NCI-H1092 (cell line): ENCODE measurements at regions not wholly inside any gene's neighbourhood (a gene's known extent, or its start where the extent isn't known, plus 50 kb on each side); places are given as distances from the start of the nearest gene placed in this dataset.

ENCODE experiments used
- DNase-seq: peaks from one replicate; lab custom pipeline; 2025; lab: John Stamatoyannopoulos, UW

DNA sequence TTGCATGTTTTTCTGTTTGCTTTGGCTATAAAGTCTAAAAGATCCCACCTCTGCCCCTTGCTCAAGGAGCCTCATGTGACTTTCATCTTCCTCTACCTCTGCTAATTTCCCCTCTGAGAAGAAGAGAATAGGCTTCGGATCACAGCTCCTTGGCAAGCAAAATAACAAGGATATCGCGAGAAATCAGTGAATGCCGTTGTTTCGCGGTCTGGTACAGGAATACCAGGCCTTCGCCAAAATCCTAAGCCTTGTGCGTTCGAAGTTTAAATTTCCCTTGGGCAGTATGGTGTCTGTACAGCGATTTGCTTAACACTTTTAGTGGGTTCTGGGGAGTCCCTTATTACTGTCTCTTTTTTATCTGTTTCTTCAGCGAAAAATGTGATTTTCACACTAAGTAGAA, 142.3 kb downstream of the IRF8 start:
- DNase-seq = no peak

DNA sequence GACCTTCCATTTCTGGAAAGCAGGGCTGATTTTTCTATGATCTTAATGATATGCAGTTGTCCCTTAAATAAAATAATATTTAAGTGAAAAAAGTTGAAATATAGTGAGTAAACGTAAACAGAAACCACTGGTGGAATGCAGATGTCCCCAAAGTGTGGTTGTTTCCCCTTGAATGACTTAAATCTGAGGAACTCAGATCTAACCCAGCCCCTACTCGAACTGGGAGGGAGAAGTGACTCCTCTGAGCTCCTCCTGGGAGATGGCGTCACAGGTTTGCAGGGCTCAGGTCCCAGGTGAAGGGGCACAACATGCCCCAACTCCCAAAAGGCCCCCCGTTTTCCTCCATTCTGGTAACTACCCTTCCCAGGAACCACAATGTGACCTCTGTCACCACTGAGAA, 142.8 kb downstream of the IRF8 start:
- DNase-seq = no peak

DNA sequence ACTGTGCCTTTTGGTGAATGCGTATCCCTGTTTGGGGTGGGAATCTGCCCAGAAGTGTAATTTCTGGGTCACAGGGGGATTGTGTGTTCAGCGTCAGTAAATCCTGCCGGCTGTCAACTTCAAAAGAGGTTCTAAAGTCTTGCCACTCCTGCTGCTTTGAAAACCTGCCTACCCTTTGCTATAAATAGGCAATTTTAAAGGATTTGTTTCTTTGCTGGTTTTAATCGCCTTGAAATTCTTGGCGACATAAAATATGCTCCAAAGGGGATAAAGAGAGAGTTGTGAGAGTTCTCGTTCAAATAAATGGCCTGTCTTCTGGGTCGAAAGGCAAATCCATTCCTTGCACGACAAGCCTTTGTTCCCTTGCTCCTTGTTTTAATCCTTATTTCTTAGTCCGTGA, 143.4 kb downstream of the IRF8 start:
- DNase-seq = no peak

DNA sequence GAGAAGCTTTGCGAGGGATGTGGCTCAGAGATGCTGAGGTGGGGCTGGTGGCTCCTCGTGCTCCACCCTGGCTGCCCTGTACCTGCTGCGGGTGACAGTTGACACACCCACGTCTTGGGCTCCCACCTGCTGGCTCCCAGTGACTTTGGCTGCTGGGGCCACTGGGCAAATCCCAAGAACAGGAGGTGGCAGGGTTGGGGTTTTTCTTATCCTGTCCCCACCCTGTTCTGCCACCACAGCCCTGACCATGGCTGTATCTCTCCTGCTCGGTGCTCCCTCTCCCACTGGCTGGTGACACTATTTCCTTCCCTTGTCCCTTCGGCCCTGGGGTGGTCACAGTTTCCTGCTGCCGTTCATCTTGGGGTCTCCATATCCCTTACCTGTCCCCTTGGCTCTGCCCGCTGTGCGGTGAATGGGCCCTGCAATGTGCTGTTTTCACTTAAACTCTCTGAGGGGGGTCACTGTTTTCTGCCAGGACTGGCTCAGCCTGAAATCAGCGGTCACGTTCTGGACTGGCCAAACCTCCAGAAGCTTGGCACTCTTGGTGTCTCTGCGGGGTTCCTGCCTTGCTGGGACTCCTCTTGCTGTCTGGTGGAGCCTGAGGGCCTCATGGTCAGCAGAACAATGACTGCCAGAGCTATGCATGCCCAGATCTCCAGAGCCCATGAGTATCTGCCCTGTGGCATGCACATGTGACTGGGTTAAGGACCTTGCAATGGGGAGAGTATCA, 144.2 kb downstream of the IRF8 start:
- no peak for DNase-seq

DNA sequence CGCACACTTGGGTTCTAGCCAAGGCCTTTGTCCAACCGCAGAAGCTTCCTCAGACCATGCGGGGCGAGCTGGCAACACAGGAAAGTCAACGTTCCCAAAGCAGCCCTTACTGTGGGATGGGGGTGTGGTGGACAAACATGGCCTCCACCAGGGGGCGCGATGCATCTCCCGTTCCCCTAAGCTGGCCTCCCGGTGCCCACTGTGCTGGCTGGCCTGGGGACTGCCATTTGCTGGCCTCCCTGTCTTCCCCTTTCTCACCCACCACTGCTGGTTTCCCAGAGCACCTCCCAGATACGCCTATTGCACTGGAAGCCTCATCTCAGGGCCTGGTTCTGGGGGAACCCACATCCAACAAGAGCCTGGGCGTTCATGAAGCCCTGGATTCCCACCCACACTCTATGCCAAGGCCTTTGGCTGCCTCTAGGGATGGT, 145.3 kb downstream of the IRF8 start:
- no peak for DNase-seq

DNA sequence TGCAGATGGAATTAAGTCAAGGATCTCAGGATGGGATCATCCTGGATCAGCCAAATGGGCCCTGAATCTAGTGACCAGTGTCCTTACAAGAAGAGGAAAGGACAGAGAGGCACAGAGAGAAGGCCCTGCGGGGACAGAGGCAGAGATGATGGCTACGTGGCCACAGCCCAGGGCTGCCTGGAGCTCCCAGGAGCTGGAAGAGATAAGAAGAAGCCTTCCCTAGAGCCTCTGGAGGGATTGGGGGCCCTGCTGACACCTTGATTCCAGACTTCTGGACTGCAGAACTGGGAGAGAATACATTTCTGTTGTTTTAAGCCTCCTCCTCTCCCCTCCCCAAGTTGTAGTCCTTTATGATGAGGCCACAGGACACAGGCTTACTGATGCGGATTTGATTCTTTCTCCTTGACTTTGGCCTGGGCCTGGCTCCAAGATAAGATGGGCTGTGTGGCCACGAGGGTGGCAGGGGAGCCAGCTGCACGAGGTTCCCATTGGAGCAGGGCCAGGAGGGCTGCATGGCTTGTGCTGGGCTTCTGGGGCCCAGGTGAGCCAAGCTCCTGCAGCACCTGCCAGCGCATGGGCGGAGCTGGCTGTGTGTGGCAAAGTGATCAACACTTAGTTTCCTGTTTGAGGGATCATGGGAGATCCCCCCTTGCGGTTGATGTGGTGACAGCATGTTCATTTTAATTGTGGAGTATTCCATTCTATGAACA, 146.1 kb downstream of the IRF8 start:
- DNase-seq = no peak

DNA sequence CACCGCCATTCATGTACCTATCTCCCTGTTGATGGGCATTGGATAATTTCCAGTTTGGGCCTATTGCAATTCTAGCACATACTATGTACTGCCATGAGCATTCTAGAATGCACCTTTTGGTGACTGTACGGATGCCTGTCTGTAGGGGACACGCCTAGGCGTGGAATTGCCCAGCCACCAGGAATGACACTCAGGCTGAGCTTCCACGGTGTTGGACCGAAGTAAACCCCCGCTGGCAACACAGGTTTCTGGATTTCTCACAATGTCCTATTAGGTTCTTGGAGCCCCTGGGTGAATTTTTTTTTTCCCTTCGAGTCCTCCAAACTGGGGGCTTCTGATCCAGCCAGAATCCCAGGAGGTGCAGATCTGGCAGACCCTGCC, 146.6 kb downstream of the IRF8 start:
- DNase-seq = no peak

DNA sequence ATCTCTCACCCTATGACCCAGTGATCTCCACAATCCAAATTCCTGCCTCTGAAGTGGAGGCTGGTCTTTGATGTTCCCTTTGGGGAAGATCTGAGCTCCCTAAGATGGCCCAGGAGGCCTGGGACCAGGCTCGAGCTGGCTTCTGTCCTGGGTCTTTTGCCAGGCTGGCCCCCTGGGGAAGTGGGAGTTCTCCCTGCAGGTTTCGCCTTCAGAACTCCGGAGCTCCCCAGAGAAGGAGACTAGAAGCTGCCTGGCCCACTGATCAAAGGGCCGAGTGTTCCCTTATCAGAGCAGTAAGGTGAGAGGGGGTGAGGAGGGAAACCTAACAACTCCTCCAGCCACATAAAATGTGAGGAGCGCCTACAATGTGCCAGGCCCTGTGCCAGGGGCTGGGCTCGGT, 147.1 kb downstream of the IRF8 start:
- DNase-seq = no peak

DNA sequence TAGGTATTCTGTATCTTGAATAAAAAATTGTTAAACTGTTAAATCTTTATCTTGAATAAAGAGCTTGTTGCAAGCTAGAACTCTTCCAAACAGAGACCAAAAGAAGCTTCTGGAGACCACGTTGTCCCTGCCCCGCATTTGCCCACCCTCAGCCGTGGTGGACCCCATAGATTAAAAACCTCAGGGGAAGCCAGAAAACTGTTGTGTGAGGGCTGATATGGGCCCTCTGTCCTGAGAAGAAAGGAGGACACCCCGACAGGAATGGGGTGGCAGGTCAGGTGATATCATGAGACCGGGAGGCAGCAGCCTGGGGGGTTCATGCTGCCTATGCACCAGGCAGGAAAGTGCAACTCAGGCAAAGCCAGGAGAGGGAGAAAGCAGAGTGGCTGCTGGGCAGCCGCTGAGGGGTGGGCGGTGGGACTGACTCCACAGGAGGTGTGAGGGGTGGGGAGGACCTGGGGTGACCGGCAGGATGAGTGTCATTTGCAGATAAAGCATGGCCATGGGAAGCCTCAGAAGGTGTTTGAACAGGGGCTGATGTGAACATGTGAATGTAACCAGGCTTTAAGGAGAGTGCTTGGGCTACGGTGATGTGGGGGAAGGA, 147.8 kb downstream of the IRF8 start:
- no peak for DNase-seq

DNA sequence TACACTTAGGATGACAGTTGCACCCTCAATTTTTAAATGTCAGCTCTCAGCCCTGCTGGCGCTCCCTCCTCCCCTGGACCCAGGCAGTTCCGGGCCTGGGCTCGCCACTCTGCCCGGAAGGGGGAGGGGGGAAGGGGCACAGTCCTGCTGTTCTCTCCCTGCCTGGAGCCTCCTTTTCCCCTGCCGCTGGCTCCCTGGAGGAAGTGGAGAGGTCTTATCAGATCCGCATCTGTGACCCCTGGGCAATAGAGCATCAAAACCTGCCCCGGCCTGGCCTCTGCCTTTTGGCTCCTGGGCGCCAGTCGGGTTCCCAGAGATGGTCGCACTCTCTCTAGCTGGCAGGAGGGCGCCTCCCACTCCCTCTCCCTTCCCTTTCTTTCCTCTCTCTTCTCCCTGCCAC, 149.3 kb downstream of the IRF8 start:
- DNase-seq = no peak

DNA sequence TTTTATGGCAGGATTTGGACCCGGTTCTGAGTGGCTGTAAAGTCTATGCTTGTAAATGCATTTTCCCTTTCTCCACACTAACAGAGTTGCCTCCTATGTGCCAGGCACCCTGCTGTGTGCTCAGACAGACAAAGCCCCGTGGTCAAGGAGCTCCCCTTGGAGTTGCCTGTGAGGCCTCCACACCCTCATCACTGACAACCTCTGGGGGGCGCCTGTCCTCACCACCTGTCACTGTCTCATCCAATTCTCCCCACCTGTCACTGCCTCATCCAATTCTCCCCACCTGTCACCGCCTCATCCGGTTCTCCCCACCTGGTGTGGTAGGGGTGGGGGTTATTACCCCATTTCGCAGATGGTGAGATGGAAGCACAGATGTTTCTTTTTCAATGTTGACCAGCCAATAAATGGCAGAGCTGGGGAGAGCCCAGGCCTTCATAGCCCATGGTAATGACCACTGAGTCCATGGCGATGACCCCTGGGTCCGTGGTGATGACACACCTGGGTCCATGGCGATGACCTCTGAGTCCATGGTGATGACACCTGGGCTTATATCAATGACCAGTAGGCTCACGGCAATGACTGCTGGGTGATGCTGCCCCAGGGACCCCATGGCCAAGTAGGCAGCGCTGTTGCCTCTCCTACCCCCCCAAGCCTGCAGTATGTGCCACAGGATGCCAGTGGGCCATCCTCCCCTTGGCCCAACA, 150.1 kb downstream of the IRF8 start:
- no peak for DNase-seq

DNA sequence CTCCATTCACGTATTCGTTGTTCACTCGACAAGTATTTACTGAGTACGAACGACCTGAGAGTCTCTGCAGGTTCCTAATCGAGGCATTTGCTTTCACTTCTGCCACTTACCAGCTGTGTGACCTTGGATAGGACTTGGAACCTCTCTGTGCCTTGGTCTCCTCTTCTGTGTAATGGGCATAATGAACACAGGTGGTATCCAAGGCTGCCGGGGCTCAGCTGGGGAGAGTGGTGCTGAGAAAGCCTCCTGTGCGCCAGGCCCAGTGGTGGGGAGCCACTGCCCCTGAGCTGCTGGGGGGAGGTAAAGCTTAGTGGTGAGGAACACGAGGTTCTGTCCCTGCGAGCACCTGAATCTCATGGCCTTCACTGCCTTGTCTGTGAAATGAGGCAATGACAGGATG, 150.7 kb downstream of the IRF8 start:
- DNase-seq = no peak

DNA sequence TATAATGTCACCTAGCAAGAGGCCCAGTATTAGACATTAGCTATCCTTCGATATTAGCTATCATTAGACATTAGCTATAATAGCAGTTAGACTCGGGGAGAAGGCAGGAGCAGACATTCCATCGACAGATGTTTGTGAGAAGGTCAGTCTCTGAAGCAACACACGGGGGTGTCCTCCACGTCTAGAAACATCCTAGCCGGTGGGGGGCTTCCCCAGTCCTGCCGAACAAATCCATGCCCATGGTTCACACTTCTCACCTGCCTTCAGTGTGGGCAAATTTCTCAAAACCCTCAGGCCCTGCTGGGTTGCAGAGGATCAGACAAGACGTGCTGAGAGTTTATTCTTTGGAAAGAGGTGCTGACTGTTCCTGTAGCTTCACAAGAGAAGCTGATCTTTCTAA, 151.1 kb downstream of the IRF8 start:
- DNase-seq = no peak

DNA sequence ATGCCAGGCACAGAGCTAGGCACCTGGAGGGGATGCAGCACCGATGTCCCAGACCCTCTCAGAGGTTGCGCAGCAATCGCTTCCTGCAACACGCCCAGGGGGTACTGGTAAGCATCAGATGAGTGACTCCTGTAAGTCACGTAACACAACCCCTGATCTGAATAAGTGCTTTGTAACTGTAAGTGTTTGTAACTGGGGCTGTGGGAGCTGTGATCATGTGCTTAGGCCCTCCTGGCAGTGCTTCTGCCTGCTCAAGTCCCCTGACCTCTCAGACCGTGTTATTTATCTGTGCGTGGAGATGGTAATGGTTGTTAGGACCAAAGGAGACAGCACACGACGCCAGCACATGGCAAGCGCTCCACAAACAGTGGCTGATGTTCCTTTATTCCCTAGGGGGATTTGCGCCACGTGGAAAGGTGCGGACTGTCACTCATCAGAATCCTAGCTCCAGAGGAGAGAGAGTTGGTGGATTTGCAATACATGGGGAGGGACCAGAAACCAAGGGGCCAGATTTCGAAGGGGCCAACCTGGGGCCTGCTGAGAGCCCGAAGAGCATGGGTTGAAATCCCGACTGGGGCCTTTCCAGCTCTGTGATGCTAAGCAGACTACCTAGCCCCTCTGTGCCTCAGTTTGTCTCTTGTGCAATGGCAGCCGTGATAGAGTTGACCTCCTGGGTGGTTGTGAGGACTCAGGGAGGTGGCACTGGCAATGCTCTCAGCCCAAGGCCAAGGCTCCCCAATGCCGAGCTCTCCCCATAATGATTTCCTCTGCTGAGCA, 151.8 kb downstream of the IRF8 start:
- no peak for DNase-seq

DNA sequence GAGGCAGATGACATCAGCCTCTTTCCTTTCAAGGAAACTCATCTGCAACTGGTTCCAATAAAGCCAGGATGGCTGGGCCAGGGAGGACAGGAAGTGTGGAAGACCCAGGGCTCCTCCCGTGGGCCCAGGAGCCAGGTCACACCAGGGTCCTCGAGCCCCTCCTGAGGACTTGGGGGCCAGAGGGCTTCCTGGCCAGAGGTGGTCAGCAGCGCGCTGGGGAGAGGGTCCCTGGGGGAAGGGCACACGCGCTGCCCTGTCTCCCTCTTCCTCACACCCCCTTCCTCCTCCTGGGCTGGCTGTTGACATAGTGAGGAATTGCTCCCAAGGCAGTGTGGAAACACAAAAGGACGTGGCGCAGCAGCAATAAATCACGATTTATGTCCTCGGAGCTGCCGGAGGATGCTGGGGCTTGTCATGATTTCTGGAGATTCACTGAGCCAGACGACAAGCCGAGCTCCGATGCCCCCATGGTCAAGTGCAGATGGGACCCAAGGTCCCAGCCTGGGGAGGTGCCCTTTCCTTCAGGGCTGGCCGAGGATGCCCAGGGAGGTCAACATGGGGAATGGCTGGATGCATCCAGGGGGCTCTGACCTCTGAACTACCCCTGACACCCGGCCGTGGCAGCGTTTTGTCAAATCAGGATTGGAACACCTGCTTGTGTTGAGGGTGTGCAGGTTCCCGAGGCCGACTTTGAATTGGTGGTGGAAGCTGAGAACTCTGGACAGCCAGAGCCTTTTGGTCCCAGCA, 152.6 kb downstream of the IRF8 start:
- DNase-seq = no peak

DNA sequence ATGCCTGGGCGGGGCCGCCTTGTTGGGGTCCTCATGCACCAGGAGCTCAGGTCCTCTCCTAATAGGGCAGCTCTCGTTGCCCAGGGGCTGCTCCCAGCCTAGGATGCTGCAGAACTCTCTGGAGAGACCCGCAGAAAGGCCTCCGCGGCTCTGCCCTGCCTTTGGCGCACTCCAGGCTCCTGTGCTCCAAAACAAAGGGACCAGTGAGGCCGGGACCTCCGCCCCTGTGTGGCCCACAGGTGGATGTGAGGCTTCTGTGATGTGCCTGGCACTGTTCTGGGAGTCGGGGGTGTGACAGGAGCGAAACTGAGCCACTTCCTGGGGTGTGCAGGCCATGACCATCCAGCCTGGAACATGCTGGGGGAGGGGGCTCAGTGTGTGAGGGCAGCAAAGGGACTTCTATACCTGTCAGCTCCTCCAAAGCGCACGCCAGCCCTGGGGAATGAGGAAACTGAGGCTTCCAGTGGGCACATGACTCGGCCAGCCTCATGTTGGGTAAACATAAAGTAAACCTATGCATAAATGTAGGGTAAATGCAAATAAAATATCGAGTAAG, 153.2 kb downstream of the IRF8 start:
- DNase-seq = no peak

DNA sequence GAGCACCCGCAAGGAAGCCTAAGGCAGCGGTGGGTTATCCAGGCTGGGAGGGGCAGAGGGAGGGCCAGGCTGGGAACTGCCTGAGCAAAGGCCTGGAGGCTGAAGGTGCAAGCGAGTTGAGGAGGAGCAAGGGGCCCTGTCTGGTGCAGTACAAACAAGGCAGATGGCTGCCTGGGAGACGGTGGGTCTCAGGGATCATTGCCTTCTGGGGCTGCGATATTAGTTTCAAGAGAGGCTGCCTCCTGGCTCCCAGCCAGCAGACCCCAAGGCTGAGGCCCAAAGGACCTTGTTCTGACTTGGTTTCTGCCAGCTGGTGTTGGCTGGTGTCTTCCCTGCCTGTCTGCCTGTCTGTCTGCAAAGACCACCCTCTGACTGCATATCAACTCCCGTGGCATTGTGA, 154.0 kb downstream of the IRF8 start:
- DNase-seq = no peak

DNA sequence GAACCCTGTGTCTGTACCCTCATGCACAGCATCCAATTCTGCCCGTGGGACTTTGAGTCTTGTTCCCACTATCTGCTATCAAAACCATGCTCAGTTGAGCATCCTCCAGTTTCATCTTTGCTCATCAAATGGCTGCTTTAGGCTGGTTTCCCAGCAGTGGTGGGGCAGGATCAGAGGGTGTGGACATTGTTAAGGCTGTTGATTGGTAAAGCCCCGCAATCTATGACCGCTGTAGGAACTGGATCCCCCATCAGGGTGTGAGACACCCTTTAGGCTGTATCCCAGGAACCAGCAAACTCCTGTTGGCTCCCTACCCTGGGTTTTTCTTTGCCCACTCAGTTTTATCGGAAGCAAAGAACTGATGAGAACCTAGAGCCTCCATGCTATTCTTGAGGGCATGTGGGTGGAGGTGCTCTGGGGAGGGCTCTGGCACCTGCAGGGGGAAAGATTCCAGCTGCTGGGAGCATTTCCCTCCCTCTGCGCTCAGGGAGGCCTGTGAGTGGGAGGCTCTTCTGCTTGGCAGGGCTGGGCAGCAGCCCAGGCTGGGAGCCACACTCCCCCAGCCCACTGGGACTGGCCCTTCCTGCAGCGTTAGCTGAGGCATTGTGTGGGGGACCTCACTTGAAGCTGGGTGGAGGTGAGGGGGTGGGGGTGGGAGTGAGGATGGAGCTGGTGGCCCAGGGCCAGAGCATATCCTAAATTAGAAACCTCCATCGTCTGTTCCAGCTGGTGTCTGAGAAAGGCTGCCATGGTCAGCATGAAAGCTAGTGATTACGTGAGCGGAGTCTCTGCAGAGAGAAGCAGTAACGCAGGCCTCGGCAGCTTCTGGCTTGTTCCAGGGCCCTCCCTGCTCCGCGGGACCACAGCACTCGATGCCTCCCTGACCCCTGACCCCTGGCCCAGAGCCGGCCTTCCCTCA, 160.6 kb downstream of the IRF8 start:
- DNase-seq = no peak

DNA sequence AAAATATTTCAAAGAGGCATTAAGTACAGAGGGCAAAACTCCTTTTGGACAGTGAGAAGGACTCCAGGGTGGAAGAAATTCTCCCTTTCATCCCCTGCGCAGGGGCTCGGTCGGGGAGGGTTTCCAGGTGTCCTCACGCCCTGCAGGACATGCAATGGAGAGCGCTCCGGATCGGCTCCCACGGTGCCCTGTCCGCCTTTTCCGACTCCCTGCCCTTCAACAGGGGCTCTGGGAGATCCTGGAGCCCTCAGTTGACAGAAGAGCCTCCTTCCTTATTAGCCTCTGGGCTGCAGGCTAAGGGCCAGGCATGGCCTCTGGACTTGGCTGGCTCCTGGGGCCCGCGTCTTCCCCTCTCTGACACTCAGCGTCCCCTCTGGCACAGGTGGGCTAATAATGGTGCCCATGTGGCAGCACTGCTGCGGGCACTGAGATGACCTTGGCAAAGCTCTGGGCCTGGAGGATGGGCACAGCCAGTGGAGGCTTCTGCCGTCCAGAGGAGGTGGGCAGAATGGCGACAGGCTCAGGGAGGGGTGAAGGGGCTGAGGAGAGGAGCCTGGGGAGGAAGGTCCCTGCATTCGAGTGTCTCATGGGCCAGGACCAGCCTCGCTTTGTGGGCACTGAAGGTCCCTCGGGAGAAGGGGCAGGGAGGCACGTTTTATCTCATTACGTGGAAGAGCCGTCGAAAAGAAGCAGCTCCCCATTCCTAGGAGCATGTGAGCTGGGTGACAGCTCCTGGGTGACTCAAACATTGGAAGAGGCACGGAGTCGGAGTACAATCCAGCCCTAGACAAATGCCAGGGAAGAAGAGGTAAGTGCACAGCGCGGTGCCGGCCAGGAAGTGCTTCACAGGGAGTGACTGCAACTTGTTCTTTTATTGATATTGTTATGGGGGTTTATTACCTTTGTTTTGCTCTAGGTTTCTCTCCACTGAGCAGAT, 161.7 kb downstream of the IRF8 start:
- DNase-seq = no peak
